NCI-H1694 (cell line): ENCODE measurements at regions not wholly inside any gene's neighbourhood (a gene's known extent, or its start where the extent isn't known, plus 50 kb on each side); places are given as distances from the start of the nearest gene placed in this dataset.

Source experiments
- DNase-seq: peaks from one replicate; lab custom pipeline; 2025; lab: John Stamatoyannopoulos, UW

- no peak for DNase-seq
Measured at GRCh38 chr11:115030166-115030565, 351.8 kb downstream of the NXPE2 start.

- no peak for DNase-seq
Measured at GRCh38 chr11:115036406-115037180, 358.3 kb downstream of the NXPE2 start.

- DNase-seq: no peak
Measured at GRCh38 chr11:115042002-115042401, 363.7 kb downstream of the NXPE2 start.

GRCh38 chr11:115047631-115048030 is 369.3 kb downstream of the NXPE2 start:
- DNase-seq: no peak

- DNase-seq: no peak
Measured at GRCh38 chr11:115049796-115050195, 371.5 kb downstream of the NXPE2 start.

- DNase-seq: no peak
Measured at GRCh38 chr11:115050756-115051155, 372.4 kb downstream of the NXPE2 start.

- no peak for DNase-seq
Measured at GRCh38 chr11:115051938-115052590, 373.7 kb downstream of the NXPE2 start.

- DNase-seq: no peak
Measured at GRCh38 chr11:115052601-115053000, 374.3 kb downstream of the NXPE2 start.

GRCh38 chr11:115054570-115055538 is 376.5 kb downstream of the NXPE2 start:
- no peak for DNase-seq

GRCh38 chr11:115056514-115056913 is 378.2 kb downstream of the NXPE2 start:
- DNase-seq: no peak

GRCh38 chr11:115060840-115061239 is 382.5 kb downstream of the NXPE2 start:
- DNase-seq: no peak

GRCh38 chr11:115065314-115065713 is 387.0 kb downstream of the NXPE2 start:
- DNase-seq: no peak

GRCh38 chr11:115065830-115066664 is 387.7 kb downstream of the NXPE2 start:
- DNase-seq: no peak

- no peak for DNase-seq
Measured at GRCh38 chr11:115067471-115067870, 389.1 kb downstream of the NXPE2 start.

- DNase-seq: no peak
Measured at GRCh38 chr11:115067900-115068530, 389.7 kb downstream of the NXPE2 start.

GRCh38 chr11:115069599-115069998 is 391.3 kb downstream of the NXPE2 start:
- DNase-seq: no peak

GRCh38 chr11:115075356-115075755 is 397.0 kb downstream of the NXPE2 start:
- no peak for DNase-seq

GRCh38 chr11:115077740-115078139 is 399.4 kb downstream of the NXPE2 start:
- no peak for DNase-seq

GRCh38 chr11:115078461-115079438 is 400.4 kb downstream of the NXPE2 start:
- DNase-seq: no peak
